ENCODE measurements at regions not wholly inside any gene's neighbourhood (a gene's known extent, or its start where the extent isn't known, plus 50 kb on each side); places are given as distances from the start of the nearest gene placed in this dataset.

DNA sequence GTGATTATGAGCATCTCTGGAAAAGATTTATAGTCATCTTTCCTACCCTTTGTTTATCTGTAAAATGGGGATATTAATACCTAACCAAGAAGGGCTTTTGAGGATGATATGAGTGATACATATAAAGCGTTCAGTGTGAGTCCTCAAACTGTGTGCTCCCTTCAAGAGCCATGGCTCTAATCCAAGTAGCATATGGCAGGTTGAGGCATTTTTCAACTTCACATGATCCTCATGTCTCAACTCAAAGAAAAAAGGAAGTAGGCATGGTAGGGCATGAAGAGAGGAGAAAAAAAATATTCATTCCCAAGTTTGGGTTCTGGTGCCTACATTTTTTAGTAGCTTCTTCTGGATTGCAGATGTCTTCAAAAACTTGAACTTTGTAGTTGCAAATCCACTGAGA, 286.3 kb upstream of the ATP2B1 start:
- DNase-seq: no peak
- TF ChIP-seq CTCF (IDR thresholded peaks at IDR 0.05; ENCODE audit: borderline replicate concordance): no peak
- H3K27me3 ChIP-seq (ENCODE audit: low read depth): no peaks in the 10 kb centered on the region
- H3K4me3 ChIP-seq: no peak overlapping the region
- H3K9me3 ChIP-seq (replicated peaks): no peaks in the 10 kb centered on the region
- H3K27ac ChIP-seq (replicated peaks): no peak overlapping the region
- intact Hi-C loops (cut with micrococcal nuclease): no loop called here
- H3K36me3 ChIP-seq: no peaks in the 10 kb centered on the region
- H3K4me1 ChIP-seq: no peaks in the 10 kb centered on the region

DNA sequence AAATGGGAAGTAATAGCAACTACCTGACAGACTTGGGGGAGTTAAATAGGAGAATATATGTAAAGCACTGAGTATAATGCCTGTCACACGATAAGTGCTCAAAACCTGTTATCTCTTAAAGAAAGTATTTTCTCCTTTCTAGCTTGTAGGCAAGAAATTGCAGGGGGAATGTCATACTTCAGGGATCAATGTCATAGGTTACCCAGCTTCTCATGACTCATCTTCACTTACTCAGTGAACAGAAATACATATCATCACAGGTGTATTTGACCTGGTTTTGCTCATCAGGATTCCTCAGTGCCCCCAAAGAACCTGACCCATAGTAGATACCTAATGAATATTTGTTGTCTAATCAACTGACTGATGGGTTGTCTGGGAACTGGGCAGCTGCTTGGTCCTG, 285.0 kb upstream of the ATP2B1 start:
- no peaks in the 10 kb centered on the region for H3K4me1 ChIP-seq
- H3K27ac ChIP-seq (replicated peaks): no peak overlapping the region
- intact Hi-C loops (cut with micrococcal nuclease): no loop called here
- H3K36me3 ChIP-seq: no peaks in the 10 kb centered on the region
- H3K4me3 ChIP-seq: no peak overlapping the region
- H3K9me3 ChIP-seq (replicated peaks): no peaks in the 10 kb centered on the region
- TF ChIP-seq CTCF (IDR thresholded peaks at IDR 0.05; ENCODE audit: borderline replicate concordance): no peak
- H3K27me3 ChIP-seq (ENCODE audit: low read depth): no peaks in the 10 kb centered on the region
- no peak for DNase-seq

- Histone ChIP-seq H3K27ac (replicated peaks) (no peak overlapping the region), H3K36me3 (no peaks in the 10 kb centered on the region), H3K9me3 (replicated peaks) (no peaks in the 10 kb centered on the region), H3K27me3 (ENCODE audit: low read depth) (no peaks in the 10 kb centered on the region), H3K4me1 (no peaks in the 10 kb centered on the region), H3K4me3 (no peak overlapping the region)
- DNase-seq: no peak
- no peak for TF ChIP-seq CTCF (IDR thresholded peaks at IDR 0.05; ENCODE audit: borderline replicate concordance)
- intact Hi-C loops (cut with micrococcal nuclease): no loop called here
These were observed 284.2 kb upstream of the ATP2B1 start for GRCh38 chr12:89992668-89993451.

GRCh38 chr12:89991807-89992590, 283.4 kb upstream of the ATP2B1 start:
- Histone ChIP-seq H3K4me1 (no peaks in the 10 kb centered on the region), H3K9me3 (replicated peaks) (no peaks in the 10 kb centered on the region), H3K27me3 (ENCODE audit: low read depth) (no peaks in the 10 kb centered on the region), H3K36me3 (no peaks in the 10 kb centered on the region), H3K27ac (replicated peaks) (no peak overlapping the region), H3K4me3 (no peak overlapping the region)
- no peak for TF ChIP-seq CTCF (IDR thresholded peaks at IDR 0.05; ENCODE audit: borderline replicate concordance)
- DNase-seq: no peak
- intact Hi-C loops (cut with micrococcal nuclease): no loop called here

DNA sequence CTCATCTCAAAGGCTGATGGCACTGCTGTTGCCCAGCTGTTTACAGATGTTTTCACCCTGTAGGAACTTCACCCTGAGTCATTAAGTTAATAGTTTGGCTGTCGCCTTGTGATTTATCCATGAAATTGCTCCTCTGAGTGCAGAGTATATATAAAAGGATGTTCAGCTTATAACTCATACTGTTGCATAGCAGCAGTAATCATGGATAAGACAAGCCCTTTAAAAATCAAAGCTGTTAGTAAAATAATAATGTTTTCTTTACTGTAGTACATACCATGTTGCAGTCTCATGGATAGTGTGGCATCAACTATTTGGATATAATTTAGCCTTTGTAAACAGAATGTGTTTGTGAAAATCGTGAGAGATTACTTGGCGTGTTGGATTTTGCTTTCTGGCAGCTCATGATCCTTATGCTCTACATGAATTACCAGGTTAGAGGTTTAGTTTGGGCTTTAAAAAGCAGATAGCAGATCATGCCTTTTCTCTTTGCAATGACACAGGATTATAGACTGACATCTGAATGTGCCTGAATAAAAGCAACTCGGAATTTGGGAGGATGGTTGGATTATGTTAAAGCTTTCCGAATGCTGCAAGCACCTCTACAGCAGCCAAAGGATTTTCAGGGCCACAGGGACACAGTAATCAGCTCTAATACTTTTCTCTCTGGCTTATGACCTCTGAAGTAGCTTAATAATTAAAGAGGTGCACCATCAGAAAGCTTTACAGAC, 279.7 kb upstream of the ATP2B1 start:
- no peak overlapping the region for H3K4me3 ChIP-seq
- TF ChIP-seq CTCF (IDR thresholded peaks at IDR 0.05; ENCODE audit: borderline replicate concordance): no peak
- intact Hi-C loops (cut with micrococcal nuclease): no loop called here
- H3K27me3 ChIP-seq (ENCODE audit: low read depth): peaks cover 5% of the 10 kb centered on the region
- DNase-seq: no peak
- no peak overlapping the region for H3K27ac ChIP-seq (replicated peaks)
- no peaks in the 10 kb centered on the region for H3K4me1 ChIP-seq
- no peaks in the 10 kb centered on the region for H3K9me3 ChIP-seq (replicated peaks)
- no peaks in the 10 kb centered on the region for H3K36me3 ChIP-seq

Measured in left ventricle myocardium inferior (tissue), 1 donor.